ENCODE measurements at regions not wholly inside any gene's neighbourhood (a gene's known extent, or its start where the extent isn't known, plus 50 kb on each side); places are given as distances from the start of the nearest gene placed in this dataset.

- H3K4me1 ChIP-seq (ENCODE audit: control insufficient read depth, insufficient read depth, low read length) = peaks cover 16% of the 10 kb centered on the region
Measured at GRCh38 chr13:106377931-106378662, 157.4 kb downstream of the EFNB2 start.

GRCh38 chr13:106377341-106377740 is 158.1 kb downstream of the EFNB2 start:
- TF ChIP-seq ZNF548 (tag by site-specific recombination; IDR thresholded peaks at IDR 0.05) (peak; percentile 31; the same call in 1 of the 2 replicates), ZNF791 (tag by site-specific recombination; IDR thresholded peaks at IDR 0.05) (no peak)
- CTCF ChIA-PET = no interaction called here
- peaks cover 16% of the 10 kb centered on the region for H3K4me1 ChIP-seq (ENCODE audit: control insufficient read depth, insufficient read depth, low read length)
- no peaks in the 10 kb centered on the region for H3K9me3 ChIP-seq (ENCODE audit: control insufficient read depth, insufficient read depth, low read depth, low read length)
- H3K4me3 ChIP-seq (ENCODE audit: low read depth, low read length) = no peak overlapping the region
- POLR2A ChIA-PET = no interaction called here
- H3K27ac ChIP-seq (ENCODE audit: extremely low read depth, low read depth, low read length) = no peak overlapping the region; the same call in 1 of the 2 replicates
- H3K36me3 ChIP-seq (ENCODE audit: control insufficient read depth in 2 of 2, insufficient read depth in 1 of 2, low read length in 2 of 2) = no peaks in the 10 kb centered on the region

More at GRCh38 chr13:106377931-106378662, 157.4 kb downstream of the EFNB2 start:
- no peaks in the 10 kb centered on the region for H3K9me3 ChIP-seq (ENCODE audit: control insufficient read depth, insufficient read depth, low read depth, low read length)
- no peaks in the 10 kb centered on the region for H3K36me3 ChIP-seq (ENCODE audit: control insufficient read depth in 2 of 2, insufficient read depth in 1 of 2, low read length in 2 of 2)
- no peak overlapping the region for H3K4me3 ChIP-seq (ENCODE audit: low read depth, low read length)
- TF ChIP-seq HIC1 (tag by site-specific recombination; IDR thresholded peaks at IDR 0.05) (no peak), ZSCAN16 (tag by site-specific recombination; IDR thresholded peaks at IDR 0.05) (no peak), ZNF138 (tag by site-specific recombination; IDR thresholded peaks at IDR 0.05; ENCODE audit: borderline replicate concordance) (no peak), ZNF555 (tag by site-specific recombination; conservative IDR thresholded peaks at IDR 0.05) (no peak), SP2 (tag by site-specific recombination; IDR thresholded peaks at IDR 0.05) (no peak), ZSCAN4 (tag by site-specific recombination; IDR thresholded peaks at IDR 0.05) (no peak), YY1 (tag by site-specific recombination; IDR thresholded peaks at IDR 0.05) (no peak), ZNF629 (tag by site-specific recombination; IDR thresholded peaks at IDR 0.05) (no peak), ZBTB6 (tag by site-specific recombination; IDR thresholded peaks at IDR 0.05) (no peak), ZNF404 (tag by site-specific recombination; IDR thresholded peaks at IDR 0.05) (no peak), ZNF48 (tag by site-specific recombination; IDR thresholded peaks at IDR 0.05) (no peak), ZNF26 (tag by site-specific recombination; IDR thresholded peaks at IDR 0.05) (no peak), ZNF777 (tag by site-specific recombination; IDR thresholded peaks at IDR 0.05; ENCODE audit: borderline replicate concordance) (no peak), ZNF248 (tag by site-specific recombination; IDR thresholded peaks at IDR 0.05) (no peak), ZNF214 (tag by site-specific recombination; IDR thresholded peaks at IDR 0.05; ENCODE audit: borderline replicate concordance) (no peak), ZNF560 (tag by site-specific recombination; IDR thresholded peaks at IDR 0.05; ENCODE audit: borderline replicate concordance) (no peak)
- ChIA-PET POLR2A (no interaction called here), CTCF (interaction anchor here (0.7 kb wide), 1 partner anchor 279 kb away, joined by 3 read pairs; no protein-coding TSS in a partner anchor)
- H3K27ac ChIP-seq (ENCODE audit: extremely low read depth, low read depth, low read length) = no peak overlapping the region
